KMS-11 (cell line): ENCODE measurements at regions not wholly inside any gene's neighbourhood (a gene's known extent, or its start where the extent isn't known, plus 50 kb on each side); places are given as distances from the start of the nearest gene placed in this dataset.
A peak's percentile ranks its signal among the peaks of the same experiment; 100 is the strongest.

Source experiments
- H2AFZ ChIP-seq: fragments of 200-600 bp; sonication (generic); 2 replicates; pipeline ENCODE4 v1.6.1; 2016; ENCODE audit warnings: antibody characterized with exemption, mixed run types, low read depth
- H3K27ac ChIP-seq: fragments of 200-600 bp; sonication (generic); 2 replicates; pipeline ENCODE4 v1.6.1; 2016; ENCODE audit warnings: mild to moderate bottlenecking, mixed run types
- H3K27me3 ChIP-seq: fragments of 200-600 bp; sonication (generic); 2 replicates; pipeline ENCODE4 v1.6.1; 2017; ENCODE audit warnings: mild to moderate bottlenecking, low read depth, mixed run types, moderate library complexity; ENCODE audit not compliant: insufficient read depth
- H3K36me3 ChIP-seq: fragments of 200-600 bp; sonication (generic); 2 replicates; pipeline ENCODE4 v1.6.1; 2017; ENCODE audit warnings: mild to moderate bottlenecking, mixed run types; ENCODE audit not compliant: insufficient read depth
- H3K4me1 ChIP-seq: fragments of 200-600 bp; sonication (generic); 2 replicates; pipeline ENCODE4 v1.6.1; 2016; ENCODE audit warnings: mild to moderate bottlenecking, low read depth, mixed run types; ENCODE audit not compliant: poor library complexity, severe bottlenecking
- H3K4me2 ChIP-seq: fragments of 200-600 bp; sonication (generic); 2 replicates; pipeline ENCODE4 v1.7.0; 2016; ENCODE audit warnings: mild to moderate bottlenecking, mixed run types
- H3K4me3 ChIP-seq: fragments of 200-600 bp; sonication (generic); IDR thresholded peaks from 2 replicates; pipeline ENCODE4 v1.6.1; 2017; ENCODE audit warnings: low read depth, low read length, mixed read lengths; ENCODE audit not compliant: insufficient read depth
- H3K79me2 ChIP-seq: fragments of 200-600 bp; sonication (generic); 2 replicates; pipeline ENCODE4 v1.6.1; 2016; ENCODE audit warnings: low read depth, mixed run types; ENCODE audit not compliant: insufficient read depth
- H3K9ac ChIP-seq: fragments of 200-600 bp; sonication (generic); 2 replicates; pipeline ENCODE4 v1.6.1; 2016; ENCODE audit warnings: mild to moderate bottlenecking, mixed run types
- H4K20me1 ChIP-seq: fragments of 200-600 bp; sonication (generic); 2 replicates; pipeline ENCODE4 v1.6.1; 2016; ENCODE audit warnings: mild to moderate bottlenecking, mixed run types; ENCODE audit not compliant: insufficient read depth
- CTCF ChIP-seq: fragments of 200-600 bp; sonication (generic); conservative IDR thresholded peaks from 2 replicates; pipeline ENCODE4 v1.6.1; 2017; ENCODE audit warnings: low read depth, mild to moderate bottlenecking, antibody characterized with exemption, low read length, moderate library complexity, mixed read lengths

GRCh38 chr1:101357444-101357986, 120.7 kb downstream of the S1PR1 start:
- Histone ChIP-seq H3K36me3 (no peaks in the 10 kb centered on the region), H3K9ac (no peak overlapping the region), H2AFZ (no peak overlapping the region), H3K79me2 (no peaks in the 10 kb centered on the region), H3K27ac (no peak overlapping the region), H3K4me3 (no peak overlapping the region), H4K20me1 (no peaks in the 10 kb centered on the region), H3K4me2 (no peak overlapping the region), H3K27me3 (no peaks in the 10 kb centered on the region), H3K4me1 (no peaks in the 10 kb centered on the region)
- peak; percentile 82 for TF ChIP-seq CTCF

DNA sequence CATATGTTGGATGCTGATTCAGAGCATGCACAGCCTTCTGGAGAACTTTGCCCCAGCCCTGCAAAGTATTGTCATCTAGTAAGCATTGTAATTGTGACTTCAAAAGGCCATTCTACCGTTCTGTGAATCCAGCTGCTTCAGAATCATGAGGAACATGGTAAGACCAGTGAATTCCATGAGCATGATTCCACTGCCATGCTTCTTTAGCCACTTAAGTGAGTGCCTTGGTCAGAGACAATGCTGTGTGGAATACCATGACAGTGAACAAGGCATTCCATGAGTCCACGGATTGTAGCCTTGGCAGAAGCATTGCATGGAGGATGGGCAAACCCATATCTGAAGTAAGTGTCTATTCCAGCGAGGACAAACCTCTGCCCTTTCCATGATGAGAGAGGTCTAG, 123.7 kb downstream of the S1PR1 start:
- no peaks in the 10 kb centered on the region for H4K20me1 ChIP-seq
- no peak overlapping the region for H3K4me2 ChIP-seq
- H3K4me1 ChIP-seq, result no peaks in the 10 kb centered on the region
- H3K9ac ChIP-seq, result no peak overlapping the region
- no peaks in the 10 kb centered on the region for H3K36me3 ChIP-seq
- no peak overlapping the region for H2AFZ ChIP-seq
- H3K79me2 ChIP-seq, result no peaks in the 10 kb centered on the region
- TF ChIP-seq CTCF, result no peak
- no peak overlapping the region for H3K27ac ChIP-seq
- no peak overlapping the region for H3K4me3 ChIP-seq
- no peaks in the 10 kb centered on the region for H3K27me3 ChIP-seq

DNA sequence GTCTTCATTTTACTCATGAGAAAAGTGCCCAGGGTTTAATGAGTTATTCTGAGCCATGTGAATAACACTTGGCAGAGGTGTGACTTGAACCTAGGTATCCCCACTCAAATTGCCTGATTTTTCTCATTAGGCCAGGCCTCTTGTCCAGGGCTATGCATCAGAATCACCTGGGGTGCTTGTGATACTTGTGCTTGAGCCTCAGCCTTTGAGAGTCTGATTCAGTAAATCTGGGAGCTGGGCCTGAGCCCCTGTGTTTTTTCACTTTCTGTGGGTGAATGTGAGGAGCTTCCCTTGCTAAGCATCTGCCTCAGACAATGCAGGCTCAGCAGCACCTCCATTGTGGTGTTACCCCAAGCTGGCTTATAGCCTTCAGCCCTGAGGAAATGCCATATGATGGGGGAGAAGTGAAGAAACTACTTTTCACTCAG, 127.1 kb downstream of the S1PR1 start:
- Histone ChIP-seq H2AFZ (no peak overlapping the region), H3K27me3 (no peaks in the 10 kb centered on the region), H3K4me2 (no peak overlapping the region)

DNA sequence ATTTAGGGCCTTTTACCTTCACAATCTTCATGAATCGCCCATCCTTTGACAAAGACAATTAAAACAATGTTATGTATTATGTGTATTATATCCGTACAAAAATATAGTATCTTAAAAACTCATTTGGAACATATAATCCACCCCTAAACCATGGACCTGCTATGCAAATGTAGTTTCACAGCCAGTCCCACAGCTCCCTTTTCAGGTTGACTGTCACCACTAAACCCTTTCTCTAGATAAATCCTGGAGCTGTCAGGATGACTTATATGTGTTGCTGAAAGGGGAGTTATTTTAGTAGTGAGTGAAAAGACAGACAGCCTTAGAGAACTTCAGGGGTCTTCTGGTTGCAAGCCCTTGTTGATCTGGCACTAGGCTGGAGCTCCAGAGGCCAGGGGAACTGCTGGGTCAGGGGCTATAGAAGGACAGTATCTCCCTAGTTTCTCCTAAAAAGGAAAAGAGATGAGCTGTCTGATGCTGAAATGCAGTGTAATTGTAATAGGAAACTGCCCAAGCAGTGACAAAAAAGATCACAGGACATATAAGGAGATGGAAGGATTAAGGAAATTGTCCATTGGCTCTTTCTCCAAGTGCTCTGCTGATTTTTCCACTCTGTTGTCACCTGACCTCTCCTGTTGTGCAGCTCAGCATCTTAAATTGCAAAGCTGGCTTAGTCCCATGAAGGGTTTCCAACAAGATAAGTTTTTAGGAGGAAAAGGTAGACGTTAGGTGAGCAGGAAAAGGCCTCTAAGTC, 127.7 kb downstream of the S1PR1 start:
- Histone ChIP-seq H3K27me3 (no peaks in the 10 kb centered on the region), H3K4me1 (no peaks in the 10 kb centered on the region), H3K79me2 (no peaks in the 10 kb centered on the region), H3K4me2 (no peak overlapping the region), H3K36me3 (no peaks in the 10 kb centered on the region), H3K4me3 (no peak overlapping the region), H3K27ac (no peak overlapping the region), H4K20me1 (no peaks in the 10 kb centered on the region), H2AFZ (no peak overlapping the region), H3K9ac (no peak overlapping the region)
- no peak for TF ChIP-seq CTCF

More for the DNA sequence above, 127.1 kb downstream of the S1PR1 start:
- no peaks in the 10 kb centered on the region for H3K79me2 ChIP-seq
- no peaks in the 10 kb centered on the region for H3K4me1 ChIP-seq
- no peak overlapping the region for H3K4me3 ChIP-seq
- no peak for TF ChIP-seq CTCF
- H3K36me3 ChIP-seq, result no peaks in the 10 kb centered on the region
- H4K20me1 ChIP-seq, result no peaks in the 10 kb centered on the region
- H3K27ac ChIP-seq, result no peak overlapping the region
- H3K9ac ChIP-seq, result no peak overlapping the region
